C4-2B (cell line): ENCODE measurements at regions not wholly inside any gene's neighbourhood (a gene's known extent, or its start where the extent isn't known, plus 50 kb on each side); places are given as distances from the start of the nearest gene placed in this dataset.

Experiments
- ZFX ChIP-seq: fragments of 450-650 bp; IDR thresholded peaks from 2 replicates; pipeline ENCODE4 v1.6.1; 2017
- TF ChIP-seq, protein P1 (sequence below): fragments of 450-650 bp; conservative IDR thresholded peaks from 2 replicates; pipeline ENCODE4 v1.5.1; 2017; ENCODE audit warnings: mild to moderate bottlenecking

DNA sequence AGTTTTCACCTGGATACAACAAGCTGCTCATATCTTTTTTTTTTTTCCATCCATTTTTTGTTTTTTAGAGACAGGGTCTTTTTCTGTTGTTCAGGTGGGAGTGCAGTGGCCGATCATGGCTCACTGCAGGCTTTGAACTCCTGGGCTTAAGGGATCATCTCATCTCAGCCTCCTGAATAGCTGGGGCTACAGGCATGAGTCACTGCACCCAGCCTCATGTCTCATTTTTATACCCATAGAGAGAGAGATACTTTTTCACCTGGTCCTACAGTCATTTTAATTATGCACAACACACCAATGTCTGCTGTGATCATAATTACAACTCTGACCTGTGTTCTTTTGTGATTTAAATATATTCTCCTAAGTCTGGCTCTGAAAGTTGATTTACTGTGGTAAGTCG lies 84.4 kb downstream of the KIF4B start:
- TF ChIP-seq, protein P1, sequence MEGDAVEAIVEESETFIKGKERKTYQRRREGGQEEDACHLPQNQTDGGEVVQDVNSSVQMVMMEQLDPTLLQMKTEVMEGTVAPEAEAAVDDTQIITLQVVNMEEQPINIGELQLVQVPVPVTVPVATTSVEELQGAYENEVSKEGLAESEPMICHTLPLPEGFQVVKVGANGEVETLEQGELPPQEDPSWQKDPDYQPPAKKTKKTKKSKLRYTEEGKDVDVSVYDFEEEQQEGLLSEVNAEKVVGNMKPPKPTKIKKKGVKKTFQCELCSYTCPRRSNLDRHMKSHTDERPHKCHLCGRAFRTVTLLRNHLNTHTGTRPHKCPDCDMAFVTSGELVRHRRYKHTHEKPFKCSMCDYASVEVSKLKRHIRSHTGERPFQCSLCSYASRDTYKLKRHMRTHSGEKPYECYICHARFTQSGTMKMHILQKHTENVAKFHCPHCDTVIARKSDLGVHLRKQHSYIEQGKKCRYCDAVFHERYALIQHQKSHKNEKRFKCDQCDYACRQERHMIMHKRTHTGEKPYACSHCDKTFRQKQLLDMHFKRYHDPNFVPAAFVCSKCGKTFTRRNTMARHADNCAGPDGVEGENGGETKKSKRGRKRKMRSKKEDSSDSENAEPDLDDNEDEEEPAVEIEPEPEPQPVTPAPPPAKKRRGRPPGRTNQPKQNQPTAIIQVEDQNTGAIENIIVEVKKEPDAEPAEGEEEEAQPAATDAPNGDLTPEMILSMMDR: no peak
- no peak for TF ChIP-seq ZFX
